Neuronal stem cell (in vitro differentiated cells): ENCODE measurements at regions not wholly inside any gene's neighbourhood (a gene's known extent, or its start where the extent isn't known, plus 50 kb on each side); places are given as distances from the start of the nearest gene placed in this dataset.
"Not testable (repeated sequence)": the region's sequence is repeated elsewhere in the genome, so short reads cannot be mapped to it uniquely, and the experiment has no call there.

Experiments
- DNase-seq: peaks from one replicate; pipeline ENCODE4 v3.0.0-alpha.2; 2013; ENCODE audit warnings: low spot score
- H2AFZ ChIP-seq: one replicate; pipeline ENCODE4 v1.6.1; 2013; ENCODE audit warnings: mild to moderate bottlenecking, low read length, inconsistent platforms
- H2AK5ac ChIP-seq: 2 replicates; pipeline ENCODE4 v1.6.1; 2013; ENCODE audit warnings: low read depth, mild to moderate bottlenecking, inconsistent platforms, low read length, moderate library complexity, mixed read lengths
- H2BK120ac ChIP-seq: 2 replicates; pipeline ENCODE4 v1.6.1; 2013; ENCODE audit warnings: low read depth, mild to moderate bottlenecking, inconsistent platforms, low read length, moderate library complexity, mixed read lengths
- H2BK12ac ChIP-seq: one replicate; pipeline ENCODE4 v1.6.1; 2013; ENCODE audit warnings: low read length, inconsistent platforms
- H2BK15ac ChIP-seq: 2 replicates; pipeline ENCODE4 v1.6.1; 2013; ENCODE audit warnings: mild to moderate bottlenecking, low read length, inconsistent platforms, mixed read lengths
- H2BK5ac ChIP-seq: one replicate; pipeline ENCODE4 v1.6.1; 2013; ENCODE audit warnings: inconsistent platforms, mild to moderate bottlenecking, low read length, moderate library complexity
- H3K14ac ChIP-seq: one replicate; pipeline ENCODE4 v1.6.1; 2013; ENCODE audit warnings: low read length, inconsistent platforms
- H3K18ac ChIP-seq: 2 replicates; pipeline ENCODE4 v1.6.1; 2013; ENCODE audit warnings: low read length, inconsistent platforms
- H3K23ac ChIP-seq: 2 replicates; pipeline ENCODE4 v1.6.1; 2013; ENCODE audit warnings: low read depth, mild to moderate bottlenecking, mixed read lengths, low read length, inconsistent platforms; ENCODE audit not compliant: poor library complexity
- H3K27ac ChIP-seq: replicated peaks from 3 replicates; pipeline ENCODE4 v1.5.1; 2013; ENCODE audit warnings: low read length, inconsistent platforms
- H3K27me3 ChIP-seq, 3 experiments: 2 replicates each; pipeline ENCODE4 v1.6.1; 2013; ENCODE audit warnings: low read length in 3 of 3, mild to moderate bottlenecking in 2 of 3, inconsistent platforms in 1 of 3, low read depth in 1 of 3, mixed read lengths in 1 of 3, moderate library complexity in 1 of 3; ENCODE audit not compliant: control insufficient read depth in 3 of 3, insufficient read depth in 3 of 3
- H3K36me3 ChIP-seq, 2 donors: replicated peaks in 1 of 2; 2 replicates each; pipeline ENCODE4 v1.6.1; 2013; ENCODE audit warnings: low read length in 2 of 2; ENCODE audit not compliant: control insufficient read depth in 2 of 2, insufficient read depth in 2 of 2
- H3K4ac ChIP-seq: 2 replicates; pipeline ENCODE4 v1.6.1; 2013; ENCODE audit warnings: inconsistent platforms, mild to moderate bottlenecking, low read length, moderate library complexity
- H3K4me1 ChIP-seq, 2 donors: 1 replicate in 1 of 2; 2 replicates in 1 of 2; pipeline ENCODE4 v1.6.1; 2013; ENCODE audit warnings: low read length in 2 of 2, low read depth in 1 of 2; ENCODE audit not compliant: control insufficient read depth in 2 of 2, insufficient read depth in 1 of 2
- H3K4me2 ChIP-seq: one replicate; pipeline ENCODE4 v1.6.1; 2013; ENCODE audit warnings: mild to moderate bottlenecking, low read length, inconsistent platforms; ENCODE audit not compliant: insufficient read depth, poor library complexity, severe bottlenecking
- H3K4me3 ChIP-seq, 2 donors: 2 replicates each; pipeline ENCODE4 v1.5.1; 2013; ENCODE audit warnings: low read length in 2 of 2, mild to moderate bottlenecking in 2 of 2, inconsistent platforms in 1 of 2, moderate library complexity in 1 of 2
- H3K79me1 ChIP-seq: one replicate; pipeline ENCODE4 v1.6.1; 2013; ENCODE audit warnings: low read depth, mild to moderate bottlenecking, inconsistent platforms, low read length, moderate library complexity
- H3K9ac ChIP-seq: one replicate; pipeline ENCODE4 v1.6.1; 2013; ENCODE audit warnings: mild to moderate bottlenecking, low read depth, low read length, inconsistent platforms; ENCODE audit not compliant: poor library complexity
- H3K9me3 ChIP-seq, 2 donors: replicated peaks in 1 of 2; 2 replicates each; pipeline versions ENCODE3 to v1.6.1; 2013; ENCODE audit warnings: low read length in 2 of 2, mild to moderate bottlenecking in 2 of 2, inconsistent platforms in 1 of 2, low read depth in 1 of 2, mixed read lengths in 1 of 2, moderate library complexity in 1 of 2; ENCODE audit not compliant: control insufficient read depth in 2 of 2, insufficient read depth in 1 of 2
- H4K8ac ChIP-seq: one replicate; pipeline ENCODE4 v1.6.1; 2013; ENCODE audit warnings: low read depth, mild to moderate bottlenecking, inconsistent platforms, low read length, moderate library complexity
- H4K91ac ChIP-seq: one replicate; pipeline ENCODE4 v1.6.1; 2013; ENCODE audit warnings: low read length, low read depth, mild to moderate bottlenecking, inconsistent platforms; ENCODE audit not compliant: poor library complexity
- WGBS, 2 donors: extraction: QIAGEN DNeasy Blood & Tissue Kit; methylation state at CpG; one replicate each; pipeline ENCODE4 v1.1.7; 2013; ENCODE audit warnings: missing lambda C conversion rate in 2 of 2, mixed read lengths in 1 of 2; ENCODE audit not compliant: insufficient read length in 2 of 2, insufficient replicate concordance in 1 of 2; ENCODE audit errors: extremely low coverage in 2 of 2; 5-methylcytosine and 5-hydroxymethylcytosine counted together

DNA sequence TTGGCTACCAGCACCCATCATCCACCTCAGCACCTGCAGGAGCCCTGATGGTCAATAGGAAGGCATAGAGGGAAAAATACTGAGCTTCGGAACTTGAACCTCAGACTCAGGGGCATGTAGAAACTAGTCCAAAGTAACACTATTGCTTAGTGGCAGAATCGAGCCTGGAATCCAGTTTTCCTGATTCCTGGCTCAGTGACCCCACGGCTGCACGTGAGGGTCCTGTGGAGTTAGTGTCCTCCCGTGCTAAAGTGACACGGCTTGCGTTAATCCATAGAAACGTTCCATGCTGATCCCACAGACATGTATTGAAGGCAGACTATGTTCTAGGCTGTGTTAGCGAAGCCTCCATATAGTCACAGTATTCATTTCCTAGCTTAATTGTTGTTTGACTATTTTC is 747.0 kb upstream of the TPTE start:
- DNase-seq: no peak
- WGBS, 2 donors: no CpG with 5 or more reads among the region's 9 CpGs
- H2AFZ ChIP-seq: no peak overlapping the region

DNA sequence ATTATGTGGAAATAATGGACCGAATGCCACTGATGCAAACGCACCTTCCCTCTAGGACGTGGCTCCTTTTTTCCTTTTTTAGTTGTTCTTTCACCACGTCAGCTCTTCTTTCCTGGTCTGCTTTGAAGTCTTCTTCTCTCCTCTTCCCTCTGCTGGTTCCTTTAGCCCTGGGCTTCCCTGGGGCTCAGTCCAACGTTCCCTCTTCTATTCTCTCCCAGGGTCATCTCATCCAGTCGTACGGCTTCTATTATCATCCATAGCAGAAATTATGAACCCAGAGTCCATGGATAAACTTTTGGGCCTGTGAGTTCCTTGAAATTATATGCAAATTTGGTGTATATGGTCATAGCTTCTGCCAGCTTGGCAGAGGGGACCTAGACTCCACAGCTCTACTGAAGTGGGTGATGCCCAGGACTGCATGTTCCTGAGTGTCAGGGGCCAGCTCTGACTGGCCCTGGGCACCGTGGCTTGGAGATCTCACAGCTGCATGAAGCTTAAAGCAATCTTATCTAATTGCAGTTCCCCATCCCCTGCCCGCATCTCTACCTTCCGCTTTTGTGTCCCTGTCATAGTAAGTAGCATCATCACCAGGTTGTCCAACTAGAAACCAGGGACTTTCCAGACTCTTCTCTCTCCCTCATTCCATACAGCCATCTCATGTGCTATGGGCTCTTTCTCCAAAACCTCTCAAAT is 746.3 kb upstream of the TPTE start:
- not testable (repeated sequence) for H2BK5ac ChIP-seq, H4K91ac ChIP-seq, H3K36me3 ChIP-seq, H2BK120ac ChIP-seq, H2BK12ac ChIP-seq, H3K27me3 ChIP-seq, H3K79me1 ChIP-seq, H4K8ac ChIP-seq, H3K9ac ChIP-seq, H3K27ac ChIP-seq, H3K23ac ChIP-seq, H3K4me3 ChIP-seq, H3K4ac ChIP-seq, DNase-seq, H3K18ac ChIP-seq, H2AFZ ChIP-seq, H2BK15ac ChIP-seq, H3K4me1 ChIP-seq, H2AK5ac ChIP-seq, H3K4me2 ChIP-seq, H3K14ac ChIP-seq
- no CpG with 5 or more reads among the region's 10 CpGs for WGBS, 2 donors
- peaks cover 0 to 12% of the 10 kb centered on the region in 2 donors for H3K9me3 ChIP-seq

More for the DNA sequence above, 747.0 kb upstream of the TPTE start:
- Histone ChIP-seq H4K91ac (no peak overlapping the region), H2BK120ac (no peak overlapping the region), H2BK5ac (no peak overlapping the region), H3K36me3 (no peaks in the 10 kb centered on the region), H2BK12ac (no peak overlapping the region), H2BK15ac (no peak overlapping the region), H3K4me2 (no peak overlapping the region), H2AK5ac (no peak overlapping the region), H3K4me3 (no peak overlapping the region), H3K23ac (no peak overlapping the region), H3K9ac (no peak overlapping the region), H3K27me3 (no peaks in the 10 kb centered on the region), H3K9me3 (peaks cover 0 to 13% of the 10 kb centered on the region in 2 donors), H3K14ac (no peak overlapping the region), H3K27ac (no peak overlapping the region), H4K8ac (no peak overlapping the region), H3K79me1 (no peaks in the 10 kb centered on the region), H3K18ac (no peak overlapping the region), H3K4ac (no peak overlapping the region), H3K4me1 (no peaks in the 10 kb centered on the region)

DNA sequence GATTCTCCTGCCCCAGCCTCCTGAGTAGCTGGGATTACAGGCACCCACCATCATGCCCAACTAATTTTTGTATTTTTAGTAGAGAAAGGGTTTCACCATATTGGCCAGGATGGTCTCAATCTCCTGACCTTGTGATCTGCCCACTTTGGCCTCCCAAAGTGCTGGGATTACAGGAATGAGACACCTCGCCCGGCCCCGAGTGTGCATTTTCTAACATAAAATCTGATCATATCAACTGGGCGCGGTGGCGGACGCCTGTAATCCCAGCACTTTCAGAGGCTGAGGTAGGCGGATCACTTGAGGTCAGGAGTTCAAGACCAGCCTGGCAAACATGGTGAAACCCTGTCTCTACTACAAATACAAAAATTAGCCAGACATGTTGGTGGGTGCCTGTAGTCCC is 745.5 kb upstream of the TPTE start:
- H2AFZ ChIP-seq, H3K9ac ChIP-seq, H3K4ac ChIP-seq, H3K79me1 ChIP-seq, DNase-seq, H2BK120ac ChIP-seq, H3K36me3 ChIP-seq, H2BK15ac ChIP-seq, H4K8ac ChIP-seq, H3K4me3 ChIP-seq, H3K27ac ChIP-seq, H3K14ac ChIP-seq, H2BK12ac ChIP-seq, H2AK5ac ChIP-seq, H3K4me2 ChIP-seq, H3K23ac ChIP-seq, H3K4me1 ChIP-seq, H4K91ac ChIP-seq, H3K18ac ChIP-seq, H2BK5ac ChIP-seq, H3K27me3 ChIP-seq: not testable (repeated sequence)
- H3K9me3 ChIP-seq: peaks cover 0 to 12% of the 10 kb centered on the region in 2 donors
- WGBS, 2 donors: no CpG with 5 or more reads among the region's 8 CpGs

DNA sequence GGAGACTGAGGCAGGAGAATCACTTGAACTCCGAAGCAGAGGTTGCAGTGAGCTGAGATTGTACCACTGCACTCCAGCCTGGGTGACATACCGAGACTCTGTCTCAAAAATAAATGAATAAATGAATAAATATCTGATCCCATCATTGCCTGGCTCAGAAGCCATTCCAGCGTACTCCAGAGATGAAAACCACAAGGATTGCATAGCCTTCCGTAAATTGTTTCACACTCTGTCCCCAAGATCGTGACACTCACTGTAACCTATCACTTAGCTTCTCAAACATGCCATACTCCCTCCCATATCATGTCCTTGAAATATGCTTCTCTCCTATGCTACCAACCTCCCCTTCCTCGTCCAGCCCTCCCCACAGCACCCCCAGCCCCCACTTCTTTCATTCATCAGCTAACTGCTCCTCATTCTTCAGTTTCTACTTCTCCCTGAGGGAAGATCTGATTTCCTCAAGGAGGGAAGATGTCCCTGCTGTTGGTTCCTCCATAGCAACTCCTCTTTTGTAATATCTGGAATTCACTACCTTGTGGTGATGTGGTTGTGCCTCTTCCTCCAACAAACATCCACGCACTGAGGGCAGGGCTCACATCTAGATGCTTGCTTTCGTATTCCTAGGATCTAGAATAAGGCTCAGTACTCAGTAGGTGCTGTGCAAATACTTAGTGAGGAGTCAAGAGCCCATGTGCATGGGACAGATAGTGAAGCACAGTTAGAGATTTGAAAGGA is 744.9 kb upstream of the TPTE start:
- WGBS, 2 donors: no CpG with 5 or more reads among the region's 8 CpGs
- not testable (repeated sequence) for H3K36me3 ChIP-seq, H3K4ac ChIP-seq, H3K14ac ChIP-seq, H2BK120ac ChIP-seq, H3K4me1 ChIP-seq, H3K9ac ChIP-seq, H4K8ac ChIP-seq, H3K4me3 ChIP-seq, H4K91ac ChIP-seq, H3K79me1 ChIP-seq, H3K4me2 ChIP-seq, H3K23ac ChIP-seq, H3K18ac ChIP-seq, H2BK12ac ChIP-seq, DNase-seq, H3K27me3 ChIP-seq, H2BK15ac ChIP-seq, H3K27ac ChIP-seq, H2AFZ ChIP-seq, H2BK5ac ChIP-seq, H2AK5ac ChIP-seq
- peaks cover 0 to 12% of the 10 kb centered on the region in 2 donors for H3K9me3 ChIP-seq
